HEK293 (cell line): ENCODE measurements at regions not wholly inside any gene's neighbourhood (a gene's known extent, or its start where the extent isn't known, plus 50 kb on each side); places are given as distances from the start of the nearest gene placed in this dataset.

ENCODE experiments used
- CTCF ChIA-PET: fragments of 350-600 bp; formaldehyde crosslinking; extraction: SDS; loops from one replicate; lab custom pipeline; 2021; ENCODE audit warnings: antibody characterized with exemption; lab: Yijun Ruan, JAX
- POLR2A ChIA-PET: fragments of 300-600 bp; formaldehyde crosslinking; extraction: SDS; loops from one replicate; lab custom pipeline; 2020; ENCODE audit warnings: antibody characterized with exemption, inconsistent platforms; lab: Yijun Ruan, JAX
- H3K27ac ChIP-seq: fragments of 200-500 bp; sonication (Bioruptor generic); 2 replicates; pipeline ENCODE4 v1.5.1; 2014; ENCODE audit warnings: low read depth, low read length, control low read depth, inconsistent platforms; ENCODE audit errors: extremely low read depth
- H3K36me3 ChIP-seq, 2 experiments: fragments of 200-500 bp in 1 of 2; sonication (Bioruptor generic) in 1 of 2; 1 replicate in 1 of 2; 2 replicates in 1 of 2; pipeline ENCODE4 v1.5.1; 2014 to 2017; ENCODE audit warnings: inconsistent platforms in 2 of 2, low read length in 2 of 2; ENCODE audit not compliant: control insufficient read depth in 2 of 2, insufficient read depth in 1 of 2
- H3K4me1 ChIP-seq: fragments of 200-500 bp; sonication (Bioruptor generic); 2 replicates; pipeline ENCODE4 v1.5.1; 2014; ENCODE audit warnings: mild to moderate bottlenecking, low read length, inconsistent platforms; ENCODE audit not compliant: control insufficient read depth, insufficient read depth
- H3K4me3 ChIP-seq: 2 replicates; pipeline ENCODE4 v1.5.1; 2011; ENCODE audit warnings: low read depth, mild to moderate bottlenecking, control low read depth, low read length, moderate library complexity
- H3K9me3 ChIP-seq: fragments of 200-500 bp; sonication (Bioruptor generic); 2 replicates; pipeline ENCODE4 v1.5.1; 2014; ENCODE audit warnings: low read depth, low read length, inconsistent platforms; ENCODE audit not compliant: control insufficient read depth, insufficient read depth
- BCL11A ChIP-seq: fragments of 450-650 bp; formaldehyde crosslinking; IDR thresholded peaks from 2 replicates; pipeline ENCODE4 v1.5.1; 2016; ENCODE audit warnings: low read depth, missing biosample characterization, missing genetic modification characterization
- HOXA7 ChIP-seq: sonication (generic); formaldehyde crosslinking; IDR thresholded peaks from 2 replicates; pipeline ENCODE4 v1.8.1; 2022; ENCODE audit warnings: missing genetic modification reagents, borderline replicate concordance
- HOXD13 ChIP-seq: sonication (generic); formaldehyde crosslinking; IDR thresholded peaks from 2 replicates; pipeline ENCODE4 v1.8.0; 2022; ENCODE audit warnings: missing genetic modification reagents, borderline replicate concordance
- ZBTB10 ChIP-seq: fragments of 450-650 bp; formaldehyde crosslinking; IDR thresholded peaks from 2 replicates; pipeline ENCODE4 v1.5.1; 2016; ENCODE audit warnings: missing biosample characterization, missing genetic modification characterization
- ZBTB26 ChIP-seq: fragments of 450-650 bp; formaldehyde crosslinking; optimal IDR thresholded peaks from 2 replicates; pipeline ENCODE3; 2016; ENCODE audit warnings: missing biosample characterization, mild to moderate bottlenecking, missing genetic modification characterization
- ZBTB44 ChIP-seq: fragments of 450-650 bp; IDR thresholded peaks from 2 replicates; pipeline ENCODE4 v1.5.1; 2018; ENCODE audit warnings: missing biosample characterization, mild to moderate bottlenecking, missing genetic modification characterization
- ZBTB48 ChIP-seq: fragments of 450-650 bp; formaldehyde crosslinking; IDR thresholded peaks from 2 replicates; pipeline ENCODE4 v1.5.1; 2016; ENCODE audit warnings: missing biosample characterization, missing genetic modification characterization
- ZFP37 ChIP-seq: fragments of 450-650 bp; formaldehyde crosslinking; IDR thresholded peaks from 2 replicates; pipeline ENCODE4 v1.5.1; 2016; ENCODE audit warnings: missing biosample characterization, missing genetic modification characterization
- ZNF175 ChIP-seq: fragments of 450-650 bp; formaldehyde crosslinking; IDR thresholded peaks from 2 replicates; pipeline ENCODE4 v1.5.1; 2016; ENCODE audit warnings: missing biosample characterization, missing genetic modification characterization
- ZNF23 ChIP-seq: fragments of 450-650 bp; formaldehyde crosslinking; IDR thresholded peaks from 2 replicates; pipeline ENCODE4 v1.5.1; 2016; ENCODE audit warnings: missing biosample characterization, missing genetic modification characterization, borderline replicate concordance
- ZNF324 ChIP-seq: fragments of 450-650 bp; formaldehyde crosslinking; IDR thresholded peaks from 2 replicates; pipeline ENCODE4 v1.5.1; 2016; ENCODE audit warnings: missing biosample characterization, missing genetic modification characterization
- ZNF571 ChIP-seq: fragments of 450-650 bp; formaldehyde crosslinking; IDR thresholded peaks from 2 replicates; pipeline ENCODE4 v1.5.0; 2017; ENCODE audit warnings: missing biosample characterization, missing genetic modification characterization
- ZNF677 ChIP-seq: fragments of 450-650 bp; IDR thresholded peaks from 2 replicates; pipeline ENCODE4 v1.5.0; 2018; ENCODE audit warnings: missing biosample characterization, mild to moderate bottlenecking, missing genetic modification characterization, moderate library complexity
- ZNF776 ChIP-seq: fragments of 450-650 bp; formaldehyde crosslinking; IDR thresholded peaks from 2 replicates; pipeline ENCODE4 v1.5.0; 2017; ENCODE audit warnings: missing biosample characterization, missing genetic modification characterization, borderline replicate concordance
- ZNF777 ChIP-seq: fragments of 450-650 bp; formaldehyde crosslinking; IDR thresholded peaks from 2 replicates; pipeline ENCODE4 v1.5.1; 2017; ENCODE audit warnings: missing biosample characterization, missing genetic modification characterization, borderline replicate concordance
- ZNF791 ChIP-seq: fragments of 450-650 bp; formaldehyde crosslinking; IDR thresholded peaks from 2 replicates; pipeline ENCODE4 v1.5.1; 2016; ENCODE audit warnings: missing biosample characterization, missing genetic modification characterization
- TF ChIP-seq, protein P1 (sequence below): fragments of 450-650 bp; formaldehyde crosslinking; IDR thresholded peaks from 2 replicates; pipeline ENCODE4 v1.5.1; 2016; ENCODE audit warnings: missing biosample characterization, missing genetic modification characterization

- H3K4me1 ChIP-seq = no peaks in the 10 kb centered on the region
- CTCF ChIA-PET = interaction anchor here (1.1 kb wide), 1 partner anchor 15 kb away, joined by 3 read pairs; no protein-coding TSS in a partner anchor
- H3K4me3 ChIP-seq = no peak overlapping the region
- H3K9me3 ChIP-seq = no peaks in the 10 kb centered on the region
- POLR2A ChIA-PET = no interaction called here
- TF ChIP-seq ZBTB26 (tag by site-specific recombination) = no peak
- no peak for TF ChIP-seq BCL11A (tag by site-specific recombination)
- TF ChIP-seq HOXD13 = no peak
- TF ChIP-seq ZNF571 = no peak
- TF ChIP-seq ZBTB10 (tag by site-specific recombination) = no peak
- TF ChIP-seq ZNF324 (tag by site-specific recombination) = no peak
- TF ChIP-seq ZBTB44 (tag by site-specific recombination) = no peak
- TF ChIP-seq ZNF791 (tag by site-specific recombination) = no peak
- TF ChIP-seq ZNF23 = no peak
- no peak for TF ChIP-seq HOXA7 (CRISPR knock-in tag)
- TF ChIP-seq ZFP37 = no peak
- TF ChIP-seq ZNF777 (tag by site-specific recombination) = no peak
- no peak for TF ChIP-seq ZNF175 (tag by site-specific recombination)
- no peak for TF ChIP-seq ZBTB48 (tag by site-specific recombination)
- TF ChIP-seq, protein P1, sequence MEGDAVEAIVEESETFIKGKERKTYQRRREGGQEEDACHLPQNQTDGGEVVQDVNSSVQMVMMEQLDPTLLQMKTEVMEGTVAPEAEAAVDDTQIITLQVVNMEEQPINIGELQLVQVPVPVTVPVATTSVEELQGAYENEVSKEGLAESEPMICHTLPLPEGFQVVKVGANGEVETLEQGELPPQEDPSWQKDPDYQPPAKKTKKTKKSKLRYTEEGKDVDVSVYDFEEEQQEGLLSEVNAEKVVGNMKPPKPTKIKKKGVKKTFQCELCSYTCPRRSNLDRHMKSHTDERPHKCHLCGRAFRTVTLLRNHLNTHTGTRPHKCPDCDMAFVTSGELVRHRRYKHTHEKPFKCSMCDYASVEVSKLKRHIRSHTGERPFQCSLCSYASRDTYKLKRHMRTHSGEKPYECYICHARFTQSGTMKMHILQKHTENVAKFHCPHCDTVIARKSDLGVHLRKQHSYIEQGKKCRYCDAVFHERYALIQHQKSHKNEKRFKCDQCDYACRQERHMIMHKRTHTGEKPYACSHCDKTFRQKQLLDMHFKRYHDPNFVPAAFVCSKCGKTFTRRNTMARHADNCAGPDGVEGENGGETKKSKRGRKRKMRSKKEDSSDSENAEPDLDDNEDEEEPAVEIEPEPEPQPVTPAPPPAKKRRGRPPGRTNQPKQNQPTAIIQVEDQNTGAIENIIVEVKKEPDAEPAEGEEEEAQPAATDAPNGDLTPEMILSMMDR (tag by site-specific recombination) = no peak
- TF ChIP-seq ZNF776 = no peak
- TF ChIP-seq ZNF677 (tag by site-specific recombination) = no peak
- no peaks in the 10 kb centered on the region for H3K36me3 ChIP-seq
- H3K27ac ChIP-seq = no peak overlapping the region
Measured at GRCh38 chr6:3624250-3625136, 127.0 kb downstream of the PXDC1 start.
